ENCODE measurements at regions not wholly inside any gene's neighbourhood (a gene's known extent, or its start where the extent isn't known, plus 50 kb on each side); places are given as distances from the start of the nearest gene placed in this dataset.

DNA sequence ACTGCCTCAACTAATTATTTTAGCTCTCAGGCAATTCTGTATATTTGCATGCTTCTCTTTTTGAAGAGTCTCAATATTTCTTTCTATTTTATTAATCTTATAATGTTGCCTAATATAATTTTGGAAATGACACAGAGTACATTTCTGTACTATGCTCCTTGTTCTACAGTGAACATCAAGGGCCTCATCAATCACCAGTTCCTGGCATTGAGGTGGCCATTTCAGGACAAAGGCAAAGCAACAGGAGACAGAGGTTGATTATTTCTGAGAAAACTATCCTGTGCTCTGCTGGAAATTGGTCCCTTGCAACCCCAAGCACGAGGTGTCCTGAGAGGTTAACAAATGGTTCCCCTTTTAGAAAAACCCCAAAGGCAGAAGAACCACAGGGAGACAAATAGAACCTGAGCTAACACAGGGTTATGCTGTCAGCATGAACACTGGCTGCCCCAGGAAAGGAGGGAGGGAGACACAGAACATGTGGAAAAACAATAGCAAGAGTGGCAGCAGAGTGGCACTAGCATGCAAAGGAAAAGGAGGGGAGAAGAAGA lies 63.9 kb upstream of the VAV3 start:
- Histone ChIP-seq H2BK120ac (ENCODE audit: low read depth, low read length) (no peak overlapping the region), H3K56ac (ENCODE audit: extremely low read depth, insufficient read depth, low read length) (no peak overlapping the region), H3K36me3 (ENCODE audit: control insufficient read depth, insufficient read depth, low read length) (no peaks in the 10 kb centered on the region), H3K4me2 (ENCODE audit: low read depth, low read length) (no peak overlapping the region), H3K79me1 (ENCODE audit: low read depth in 1 of 2, low read length in 2 of 2) (no peaks in the 10 kb centered on the region), H3K4me1 (ENCODE audit: control insufficient read depth, insufficient read depth, low read length) (no peaks in the 10 kb centered on the region), H3K14ac (replicated peaks; ENCODE audit: low read depth, low read length) (no peak overlapping the region), H3K9me3 (ENCODE audit: control insufficient read depth, insufficient read depth, low read length) (no peaks in the 10 kb centered on the region), H3K9ac (ENCODE audit: low read depth, low read length) (no peak overlapping the region), H4K5ac (ENCODE audit: low read depth, low read length) (no peak overlapping the region), H4K20me1 (ENCODE audit: insufficient read depth, low read length) (no peaks in the 10 kb centered on the region), H3K27ac (ENCODE audit: insufficient read depth, low read length) (no peak overlapping the region), H2BK15ac (ENCODE audit: low read depth, low read length) (no peak overlapping the region), H2AK5ac (ENCODE audit: low read depth, low read length) (no peak overlapping the region), H3K9me1 (ENCODE audit: insufficient read depth, low read length) (no peaks in the 10 kb centered on the region), H3K4me3 (ENCODE audit: insufficient read depth, low read depth, low read length) (no peak overlapping the region), H2BK20ac (ENCODE audit: low read depth, low read length) (no peak overlapping the region), H3K23ac (ENCODE audit: low read depth, low read length) (no peak overlapping the region), H4K91ac (ENCODE audit: insufficient read depth, low read depth, low read length) (no peak overlapping the region), H2BK5ac (ENCODE audit: low read depth, low read length, poor library complexity, severe bottlenecking) (no peak overlapping the region), H3K4ac (ENCODE audit: low read depth, low read length) (no peak overlapping the region), H3K27me3 (ENCODE audit: control insufficient read depth, insufficient read depth, low read length) (no peaks in the 10 kb centered on the region), H4K8ac (ENCODE audit: low read depth in 2 of 2, low read length in 2 of 2) (no peak overlapping the region), H3K18ac (ENCODE audit: low read depth, low read length) (no peak overlapping the region), H2AFZ (replicated peaks; ENCODE audit: low read length, poor library complexity) (no peak overlapping the region), H2AK9ac (replicated peaks; ENCODE audit: low read depth, low read length, poor library complexity) (no peak overlapping the region)
- TF ChIP-seq MXI1 (IDR thresholded peaks at IDR 0.05; ENCODE audit: borderline replicate concordance, low read depth, low read length), result no peak
- TF ChIP-seq RAD21 (IDR thresholded peaks at IDR 0.05; ENCODE audit: low read length), result no peak
- TF ChIP-seq, protein P1, sequence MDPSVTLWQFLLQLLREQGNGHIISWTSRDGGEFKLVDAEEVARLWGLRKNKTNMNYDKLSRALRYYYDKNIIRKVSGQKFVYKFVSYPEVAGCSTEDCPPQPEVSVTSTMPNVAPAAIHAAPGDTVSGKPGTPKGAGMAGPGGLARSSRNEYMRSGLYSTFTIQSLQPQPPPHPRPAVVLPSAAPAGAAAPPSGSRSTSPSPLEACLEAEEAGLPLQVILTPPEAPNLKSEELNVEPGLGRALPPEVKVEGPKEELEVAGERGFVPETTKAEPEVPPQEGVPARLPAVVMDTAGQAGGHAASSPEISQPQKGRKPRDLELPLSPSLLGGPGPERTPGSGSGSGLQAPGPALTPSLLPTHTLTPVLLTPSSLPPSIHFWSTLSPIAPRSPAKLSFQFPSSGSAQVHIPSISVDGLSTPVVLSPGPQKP (IDR thresholded peaks at IDR 0.05; ENCODE audit: borderline replicate concordance, low read depth, low read length), result no peak
- no peak for TF ChIP-seq MAZ (IDR thresholded peaks at IDR 0.05; ENCODE audit: borderline replicate concordance, low read depth, low read length)
- WGBS, 2 experiments (ENCODE audit: extremely low coverage in 2 of 2, insufficient read length in 1 of 2), result no CpG with 5 or more reads among the region's 1 CpG
- no TSS peak for BruUV-seq (replicated peaks)
- no peak for ATAC-seq (ENCODE audit: low read depth)
- CTCF ChIA-PET, result no interaction called here
- intact Hi-C loops (cut with micrococcal nuclease), result no loop called here
- POLR2A ChIA-PET (ENCODE audit: unreplicated experiment), result no interaction called here
- DNase-seq, result no peak
- dilution Hi-C loops (cut with HindIII; ENCODE audit: low sequenced_read_pairs, unreplicated experiment), result no loop called here
- in situ Hi-C loops (cut with MboI; ENCODE audit: low sequenced_read_pairs), result no loop called here
